ENCODE measurements at regions not wholly inside any gene's neighbourhood (a gene's known extent, or its start where the extent isn't known, plus 50 kb on each side); places are given as distances from the start of the nearest gene placed in this dataset.

GRCh38 chr13:111525320-111526118, 205.1 kb downstream of the TEX29 start:
- POLR2A ChIA-PET (ENCODE audit: low non-redundant PET) = no interaction called here
- CTCF ChIA-PET = no interaction called here
- H3K27me3 ChIP-seq (replicated peaks; ENCODE audit: insufficient read depth, low read depth, low read length, poor library complexity) = peaks cover 5% of the 10 kb centered on the region
- H3K9me3 ChIP-seq (ENCODE audit: low read depth, low read length, poor library complexity, severe bottlenecking) = no peaks in the 10 kb centered on the region
- no peaks in the 10 kb centered on the region for H3K36me3 ChIP-seq (ENCODE audit: insufficient read depth, low read length, poor library complexity, severe bottlenecking)
- H3K4me1 ChIP-seq (ENCODE audit: insufficient read depth, low read length, poor library complexity, severe bottlenecking) = no peaks in the 10 kb centered on the region
- intact Hi-C loops (cut with micrococcal nuclease; ENCODE audit: unreplicated experiment) = no loop called here
- TF ChIP-seq EZH2 (IDR thresholded peaks at IDR 0.05; ENCODE audit: borderline replicate concordance, low read depth, low read length, poor library complexity, severe bottlenecking) = no peak
- no peak for TF ChIP-seq CTCF (conservative IDR thresholded peaks at IDR 0.05; ENCODE audit: low read depth, low read length)
- BruUV-seq (replicated peaks) = no TSS peak
- no peak for DNase-seq (ENCODE audit: low spot score)
- H3K4me3 ChIP-seq (ENCODE audit: low read depth, low read length, poor library complexity, severe bottlenecking) = no peak overlapping the region
- no peak overlapping the region for H3K27ac ChIP-seq (ENCODE audit: low read depth, low read length, poor library complexity, severe bottlenecking)

- no peaks in the 10 kb centered on the region for H3K4me1 ChIP-seq (ENCODE audit: insufficient read depth, low read length, poor library complexity, severe bottlenecking)
- no peak for TF ChIP-seq EZH2 (IDR thresholded peaks at IDR 0.05; ENCODE audit: borderline replicate concordance, low read depth, low read length, poor library complexity, severe bottlenecking)
- no peak for TF ChIP-seq CTCF (conservative IDR thresholded peaks at IDR 0.05; ENCODE audit: low read depth, low read length)
- peaks cover 17% of the 10 kb centered on the region for H3K27me3 ChIP-seq (replicated peaks; ENCODE audit: insufficient read depth, low read depth, low read length, poor library complexity)
- no TSS peak for BruUV-seq (replicated peaks)
- H3K9me3 ChIP-seq (ENCODE audit: low read depth, low read length, poor library complexity, severe bottlenecking) = no peaks in the 10 kb centered on the region
- ChIA-PET POLR2A (ENCODE audit: low non-redundant PET) (no interaction called here), CTCF (no interaction called here)
- no peaks in the 10 kb centered on the region for H3K36me3 ChIP-seq (ENCODE audit: insufficient read depth, low read length, poor library complexity, severe bottlenecking)
- H3K27ac ChIP-seq (ENCODE audit: low read depth, low read length, poor library complexity, severe bottlenecking) = no peak overlapping the region
- intact Hi-C loops (cut with micrococcal nuclease; ENCODE audit: unreplicated experiment) = no loop called here
- no peak overlapping the region for H3K4me3 ChIP-seq (ENCODE audit: low read depth, low read length, poor library complexity, severe bottlenecking)
- no peak for DNase-seq (ENCODE audit: low spot score)
Measured at GRCh38 chr13:111526922-111527321, 206.5 kb downstream of the TEX29 start.

GRCh38 chr13:111527614-111528229, 207.3 kb downstream of the TEX29 start:
- intact Hi-C loops (cut with micrococcal nuclease; ENCODE audit: unreplicated experiment) = no loop called here
- no peak overlapping the region for H3K4me3 ChIP-seq (ENCODE audit: low read depth, low read length, poor library complexity, severe bottlenecking)
- no peaks in the 10 kb centered on the region for H3K36me3 ChIP-seq (ENCODE audit: insufficient read depth, low read length, poor library complexity, severe bottlenecking)
- H3K4me1 ChIP-seq (ENCODE audit: insufficient read depth, low read length, poor library complexity, severe bottlenecking) = no peaks in the 10 kb centered on the region
- no peak overlapping the region for H3K27ac ChIP-seq (ENCODE audit: low read depth, low read length, poor library complexity, severe bottlenecking)
- DNase-seq (ENCODE audit: low spot score) = no peak
- no TSS peak for BruUV-seq (replicated peaks)
- H3K9me3 ChIP-seq (ENCODE audit: low read depth, low read length, poor library complexity, severe bottlenecking) = no peaks in the 10 kb centered on the region
- ChIA-PET POLR2A (ENCODE audit: low non-redundant PET) (no interaction called here), CTCF (no interaction called here)
- peaks cover 25% of the 10 kb centered on the region for H3K27me3 ChIP-seq (replicated peaks; ENCODE audit: insufficient read depth, low read depth, low read length, poor library complexity)
- TF ChIP-seq CTCF (conservative IDR thresholded peaks at IDR 0.05; ENCODE audit: low read depth, low read length) = no peak
- TF ChIP-seq EZH2 (IDR thresholded peaks at IDR 0.05; ENCODE audit: borderline replicate concordance, low read depth, low read length, poor library complexity, severe bottlenecking) = no peak
